CD4-positive, alpha-beta T cell treated with Interleukin-6 for 4 hours (primary cell): ENCODE measurements at regions not wholly inside any gene's neighbourhood (a gene's known extent, or its start where the extent isn't known, plus 50 kb on each side); places are given as distances from the start of the nearest gene placed in this dataset.
"Not testable (repeated sequence)": the region's sequence is repeated elsewhere in the genome, so short reads cannot be mapped to it uniquely, and the experiment has no call there.

Experiments used
- DNase-seq: peaks from one replicate; pipeline ENCODE4 v3.0.0-alpha.2; 2020; ENCODE audit warnings: mixed read lengths

DNA sequence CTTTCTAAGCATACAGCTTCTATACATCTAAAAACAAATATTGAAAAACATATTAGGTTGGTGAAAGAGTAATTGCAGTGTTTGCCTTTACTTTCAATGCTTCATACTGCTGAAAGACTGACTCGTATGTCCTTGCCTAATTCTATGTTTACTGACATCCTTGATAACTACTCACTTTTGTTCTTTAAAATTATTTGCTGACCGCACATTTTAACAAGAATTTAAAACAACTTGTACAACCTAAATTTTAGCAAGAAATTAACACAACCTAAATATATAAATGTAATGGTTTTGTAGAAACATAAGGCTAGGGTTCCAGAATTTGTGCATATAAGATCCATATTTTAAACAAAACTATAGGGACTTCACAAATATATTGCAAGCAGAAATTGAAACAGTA is 640.2 kb upstream of the MMS22L start:
- DNase-seq, result no peak

DNA sequence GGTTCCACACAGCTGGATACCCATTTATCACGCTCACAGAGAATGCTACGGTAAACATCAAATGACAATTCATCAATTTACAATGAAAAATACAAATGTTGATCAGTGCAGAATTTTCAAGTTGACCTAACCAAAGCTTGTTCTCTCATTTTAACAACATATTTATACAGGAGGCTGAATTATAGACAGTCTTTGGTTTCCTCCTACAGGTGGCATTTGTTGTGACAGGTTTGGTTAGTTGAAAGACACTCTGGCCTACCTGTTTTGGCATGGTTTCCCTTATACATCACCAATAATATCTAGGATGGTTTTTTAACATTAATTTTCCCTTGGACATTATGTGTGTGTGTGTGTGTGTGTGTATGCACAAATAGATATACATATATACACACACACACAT is 642.5 kb upstream of the MMS22L start:
- DNase-seq, result no peak

DNA sequence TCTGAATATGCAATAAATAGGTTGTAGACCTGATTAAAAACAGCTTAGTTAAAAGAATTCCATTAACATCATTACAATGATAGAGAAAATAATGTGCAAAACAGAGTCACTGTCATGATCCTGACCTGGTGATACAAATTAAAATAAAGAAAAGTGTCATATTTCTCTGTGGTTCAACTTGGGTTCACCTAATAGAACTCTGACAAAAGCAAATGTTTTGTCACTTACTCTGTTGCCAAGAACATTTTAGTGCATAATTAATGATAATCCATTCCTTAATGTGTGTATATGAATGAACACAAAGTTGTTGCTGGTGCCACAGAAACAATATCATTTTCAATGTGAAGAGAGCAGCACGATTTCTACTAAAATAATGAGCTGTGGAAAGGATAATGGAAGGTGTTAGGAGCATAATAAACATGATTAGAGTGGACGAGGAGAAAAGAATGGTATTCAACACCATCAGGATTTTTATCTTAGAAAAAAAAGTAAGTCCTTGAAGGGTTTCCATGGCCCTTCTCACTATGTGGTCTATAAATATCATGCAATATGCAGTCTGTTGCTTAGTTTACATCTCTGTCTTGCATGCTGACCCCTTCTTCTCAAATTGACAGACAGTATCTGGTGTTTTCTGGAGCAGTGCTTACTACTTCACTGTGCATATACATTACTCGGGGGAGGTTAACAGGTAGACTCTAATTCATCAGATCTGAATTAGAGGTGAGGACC is 656.6 kb upstream of the MMS22L start:
- no peak for DNase-seq

DNA sequence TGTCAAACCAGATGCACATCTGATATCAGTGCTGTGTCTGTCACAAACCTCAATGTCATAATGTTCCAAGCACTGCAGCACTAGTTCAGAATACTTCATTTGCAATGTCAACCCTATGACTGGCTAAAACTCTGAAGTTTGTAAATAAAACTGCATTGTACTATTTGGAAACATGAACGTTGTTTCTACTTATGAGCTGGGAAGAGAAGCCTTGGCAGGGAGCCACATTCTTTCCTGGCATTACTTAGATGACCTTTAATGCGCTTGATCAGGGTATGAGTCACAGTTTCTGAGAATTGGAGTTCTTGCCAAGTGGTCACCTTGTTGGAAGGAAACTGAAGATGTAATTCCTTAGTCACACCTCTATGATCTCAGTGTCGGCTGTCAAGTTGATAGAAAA is 664.8 kb upstream of the MMS22L start:
- DNase-seq, result no peak

DNA sequence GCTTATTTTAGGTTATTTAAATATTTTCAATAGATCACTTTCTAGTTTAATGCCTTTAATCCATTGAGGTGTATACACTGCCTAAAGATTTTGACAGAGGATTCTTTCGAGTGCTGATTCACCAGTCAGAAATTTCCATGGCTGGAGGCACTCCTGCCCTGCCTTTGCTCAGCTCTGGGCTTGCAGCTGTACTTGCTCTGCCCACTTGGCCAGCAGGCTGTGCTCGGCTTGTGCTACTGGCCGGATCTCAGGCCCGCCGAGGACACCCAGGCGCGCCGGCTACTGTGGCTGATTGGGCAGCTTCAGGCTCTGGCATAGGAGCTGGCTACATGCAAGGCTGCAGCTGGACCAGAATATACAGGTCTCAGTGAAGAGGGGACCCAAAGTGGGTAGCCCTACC is 675.1 kb upstream of the MMS22L start:
- no peak for DNase-seq

DNA sequence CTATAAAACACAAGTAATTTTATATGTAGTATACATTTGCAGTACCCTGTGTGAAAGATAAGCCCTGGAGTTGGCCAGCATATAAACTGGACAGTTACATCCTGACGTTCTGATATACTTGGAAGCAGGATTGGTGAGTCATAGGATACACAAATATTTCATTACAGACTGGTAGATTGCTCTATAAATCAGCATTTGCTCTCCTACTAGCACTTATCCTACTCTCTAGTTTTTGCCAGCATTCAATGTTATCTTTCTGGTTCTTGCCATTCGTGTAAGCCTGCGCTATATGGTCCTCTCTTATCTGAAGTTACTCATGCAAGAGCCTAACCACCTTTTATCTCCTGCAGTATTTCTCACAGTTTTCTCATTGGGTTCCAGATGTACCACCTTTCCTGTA is 680.2 kb upstream of the MMS22L start:
- no peak for DNase-seq

DNA sequence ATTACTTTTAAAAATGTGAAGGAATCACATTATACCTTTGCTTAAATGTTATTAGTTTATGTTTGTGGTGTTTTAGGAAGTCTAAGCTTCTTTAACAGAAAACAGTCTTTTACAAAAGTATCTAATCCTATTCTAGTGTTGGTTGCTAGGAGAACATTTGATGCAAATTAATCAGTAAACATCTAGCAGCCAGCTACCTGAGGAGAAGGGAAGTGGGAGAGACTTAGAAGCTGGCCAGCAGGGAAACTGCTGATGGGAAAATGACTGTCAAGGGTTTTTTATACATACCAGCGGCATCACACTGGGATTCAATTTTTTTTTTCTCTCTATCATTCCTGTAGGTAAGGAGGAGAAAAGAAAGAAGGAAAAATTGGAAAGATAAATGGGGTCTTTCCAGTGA is 686.0 kb upstream of the MMS22L start:
- no peak for DNase-seq

DNA sequence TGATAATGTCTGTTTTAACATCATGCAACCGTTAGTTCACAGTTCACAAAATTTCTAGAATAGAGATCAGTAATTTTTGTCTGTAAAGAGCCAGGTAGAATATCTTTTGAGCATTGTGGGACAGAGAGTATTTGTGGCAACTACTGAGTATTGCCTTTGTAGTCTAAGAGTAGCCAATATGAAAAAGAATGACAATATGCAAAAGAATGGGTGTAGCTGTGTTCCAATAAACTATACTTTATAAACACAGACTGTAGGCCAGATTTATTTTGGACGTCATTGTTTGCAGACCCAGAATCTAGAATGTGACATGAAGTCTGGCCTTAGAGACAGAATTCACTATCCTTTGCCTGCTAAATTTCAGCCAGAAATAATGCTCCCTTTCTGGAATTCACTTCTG is 694.1 kb upstream of the MMS22L start:
- no peak for DNase-seq

DNA sequence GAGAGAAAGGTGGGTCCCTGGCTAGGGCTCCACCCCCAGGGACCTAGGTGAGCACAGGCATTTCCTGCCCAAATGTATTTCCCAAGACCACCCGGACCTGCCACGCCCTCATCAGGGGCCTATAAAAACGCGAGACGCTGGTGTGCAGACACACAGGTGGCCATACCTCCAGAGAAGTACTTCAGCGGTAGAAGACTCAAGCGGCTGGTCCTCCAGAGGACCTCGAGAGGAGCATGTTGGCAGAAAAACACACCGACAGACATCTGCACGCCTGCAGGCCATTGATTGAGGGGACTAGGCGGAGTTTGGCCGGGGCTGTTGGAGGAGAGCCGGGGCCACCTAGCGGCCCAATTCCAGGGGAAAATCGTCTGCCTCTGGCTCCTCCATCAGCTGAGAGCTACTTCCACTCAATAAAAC is 695.8 kb upstream of the MMS22L start:
- no peak for DNase-seq

DNA sequence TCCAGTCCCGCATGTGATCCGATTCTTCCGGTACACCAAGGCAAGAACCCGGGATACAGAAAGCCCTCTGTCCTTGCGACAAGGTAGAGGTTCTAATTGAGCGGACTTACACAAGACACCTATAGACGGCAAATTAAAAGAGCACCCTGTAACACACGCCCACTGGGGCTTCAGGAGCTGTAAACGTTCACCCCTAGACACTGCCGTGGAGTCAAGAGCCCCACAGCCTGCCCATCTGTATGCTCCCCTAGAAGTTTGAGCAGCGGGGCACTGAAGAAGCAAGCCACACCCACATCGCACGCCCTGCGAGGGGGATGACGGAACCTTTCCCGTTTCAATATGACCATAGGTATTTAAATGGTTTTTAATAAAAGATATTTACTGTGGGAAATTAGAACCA is 696.3 kb upstream of the MMS22L start:
- DNase-seq, result not testable (repeated sequence)

DNA sequence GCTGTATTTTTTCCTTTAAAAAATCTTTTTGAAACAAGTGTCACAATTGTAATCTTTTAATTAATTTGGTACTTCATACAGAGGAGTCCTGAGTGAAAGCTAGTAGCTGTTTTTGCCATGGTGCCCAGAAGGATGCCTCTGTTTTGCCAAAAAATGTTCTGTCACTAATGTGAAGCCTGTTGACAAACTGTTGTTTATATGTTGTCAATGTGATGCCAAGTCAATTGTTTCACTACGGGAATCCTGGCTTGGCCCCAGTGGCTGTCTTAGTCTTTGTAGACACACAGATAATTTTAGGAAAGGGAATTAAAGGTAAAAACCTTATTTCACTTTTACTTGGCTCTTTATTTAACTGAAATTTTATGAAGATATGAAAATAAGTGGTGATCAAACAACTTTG is 706.4 kb upstream of the MMS22L start:
- no peak for DNase-seq

DNA sequence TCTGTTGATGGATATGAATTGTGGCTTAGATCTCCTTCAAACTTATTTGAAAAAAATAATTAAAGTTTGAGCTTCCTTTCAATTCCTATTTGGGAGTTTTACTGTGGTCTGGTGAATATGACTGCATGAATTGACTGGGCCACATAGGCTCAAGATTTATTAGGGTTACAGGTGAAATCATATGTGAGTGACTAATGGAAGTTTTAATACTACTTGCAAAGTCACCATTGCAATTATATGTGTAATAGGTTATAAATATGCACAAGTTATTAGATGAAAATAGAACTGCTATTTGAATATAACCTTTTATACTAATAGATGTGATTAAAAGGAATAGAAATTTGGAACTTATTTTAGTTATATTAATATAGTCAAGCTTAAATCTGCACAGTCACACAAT is 712.1 kb upstream of the MMS22L start:
- no peak for DNase-seq

DNA sequence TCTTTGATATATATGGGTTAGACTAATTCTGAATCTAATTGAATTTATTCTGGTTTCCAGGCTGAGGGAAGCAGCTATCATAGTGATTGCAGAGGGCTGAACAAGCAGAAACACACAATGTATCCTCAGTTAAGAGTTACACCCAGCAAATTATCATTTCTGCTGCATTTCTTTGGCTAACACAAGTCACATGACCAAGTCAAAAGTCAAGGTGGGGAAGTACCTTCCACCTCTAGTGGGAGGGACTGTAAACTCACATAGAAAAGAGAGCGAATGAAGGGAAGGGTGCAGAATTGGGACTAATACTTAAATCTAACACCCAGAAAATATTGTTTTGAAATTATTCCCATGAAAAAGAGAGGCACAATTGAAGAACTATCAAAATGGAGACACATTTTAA is 719.7 kb upstream of the MMS22L start:
- no peak for DNase-seq

DNA sequence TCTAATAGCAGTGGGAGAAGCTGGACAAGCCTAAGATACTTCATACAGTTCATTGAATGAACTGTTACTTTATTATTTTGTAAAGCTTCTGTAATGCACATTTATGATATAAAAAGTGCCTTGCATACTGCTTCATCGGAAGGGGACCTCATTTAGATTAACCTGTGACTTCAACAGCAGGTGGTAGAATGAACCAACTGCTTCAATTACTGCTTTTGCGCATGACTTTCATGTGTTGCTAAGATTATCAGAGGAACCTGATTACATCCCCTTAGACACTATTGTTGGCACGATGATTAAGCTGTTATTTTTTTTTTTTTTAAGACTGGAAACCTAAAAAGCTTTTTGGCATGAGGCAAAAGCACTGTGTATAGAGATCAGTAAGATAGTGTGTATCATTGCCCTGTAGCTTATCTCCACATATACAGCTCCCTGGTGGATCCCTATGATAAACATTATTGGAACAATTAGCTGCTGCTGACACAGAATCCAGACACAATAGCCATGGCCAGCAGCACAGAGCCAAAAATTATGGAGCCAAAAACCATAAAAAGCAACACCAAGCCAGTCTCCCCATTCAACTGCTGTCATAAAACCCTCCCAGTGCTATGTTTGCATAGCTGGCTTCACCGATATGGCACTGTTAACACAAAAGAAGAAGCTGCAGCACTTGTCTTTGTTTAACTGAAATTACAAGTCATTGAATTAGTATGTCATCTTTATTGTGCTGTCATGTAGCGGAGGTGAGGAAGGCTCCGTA is 731.6 kb upstream of the MMS22L start:
- no peak for DNase-seq

DNA sequence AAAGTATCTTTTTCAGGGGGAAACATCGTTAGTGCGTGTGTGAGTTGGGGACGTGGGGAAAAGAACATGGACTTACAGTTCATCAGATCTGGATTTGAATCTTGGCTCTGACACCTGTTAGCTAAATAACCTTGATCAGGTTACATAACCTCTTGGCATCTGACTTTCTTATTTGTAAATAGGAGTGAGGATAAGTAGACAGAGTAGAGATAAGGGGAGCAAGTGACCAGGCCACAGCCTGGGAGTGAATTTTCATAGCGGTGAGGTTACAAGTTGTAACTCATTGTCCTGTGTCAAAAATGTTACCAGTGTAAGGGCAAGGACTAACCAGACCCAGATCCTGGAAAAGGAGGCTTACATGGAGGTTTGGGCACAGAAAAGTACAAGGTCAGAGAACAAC is 733.5 kb upstream of the MMS22L start:
- no peak for DNase-seq

DNA sequence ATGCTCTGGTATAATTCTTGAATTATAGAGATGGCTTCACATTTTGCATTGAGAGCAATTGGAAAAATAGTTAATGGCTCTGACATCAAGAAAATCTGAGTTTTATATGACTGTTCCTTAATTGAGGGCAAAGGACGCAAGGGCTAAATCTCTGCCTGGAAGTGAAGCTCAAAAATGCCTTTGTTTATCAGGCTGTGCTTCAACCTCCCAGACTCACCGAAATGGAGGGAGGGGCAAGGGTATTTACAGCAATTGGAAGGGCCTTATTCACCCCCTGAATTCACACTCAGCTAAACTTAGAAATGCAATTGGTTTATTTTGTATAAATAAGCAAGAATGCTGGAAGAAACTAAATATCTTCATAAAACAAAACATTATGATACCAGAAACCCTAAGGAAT is 737.2 kb upstream of the MMS22L start:
- DNase-seq, result no peak

DNA sequence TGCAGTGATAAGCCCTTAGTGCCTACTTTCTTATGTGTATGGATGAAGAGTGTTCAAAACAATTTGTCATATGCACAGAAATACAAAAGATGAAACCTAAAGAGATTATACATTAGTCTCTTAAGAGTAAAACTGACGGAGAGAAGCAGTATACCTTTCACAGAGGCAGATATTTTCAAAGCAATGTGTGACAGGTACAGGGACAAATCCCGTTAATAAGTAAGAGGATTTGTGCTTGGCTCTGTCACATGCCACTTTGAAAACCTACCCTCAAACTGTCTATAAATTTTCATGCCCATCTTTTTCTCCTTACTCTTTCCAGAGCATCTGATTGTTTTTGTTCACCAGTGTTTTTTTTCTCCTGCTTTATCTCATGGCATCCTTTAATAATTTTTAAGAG is 741.3 kb upstream of the MMS22L start:
- no peak for DNase-seq

DNA sequence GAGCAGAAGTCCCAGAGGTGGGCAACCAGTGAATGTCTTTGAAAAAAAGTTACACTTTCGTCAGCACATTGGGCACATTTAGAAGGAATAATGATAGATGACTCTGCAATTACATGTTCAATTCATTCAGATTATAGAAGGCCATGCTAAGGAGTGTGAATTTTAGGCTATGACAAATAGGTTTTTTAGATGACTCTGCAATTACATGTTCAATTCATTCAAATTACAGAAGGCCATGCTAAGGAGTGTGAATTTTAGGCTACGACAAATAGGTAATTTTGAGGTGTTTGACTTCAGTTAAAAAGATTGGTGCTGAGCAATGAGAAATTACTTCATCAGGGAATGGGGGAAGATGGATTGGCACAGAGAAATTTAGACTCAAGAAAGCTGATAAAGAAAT is 744.9 kb upstream of the MMS22L start:
- no peak for DNase-seq

DNA sequence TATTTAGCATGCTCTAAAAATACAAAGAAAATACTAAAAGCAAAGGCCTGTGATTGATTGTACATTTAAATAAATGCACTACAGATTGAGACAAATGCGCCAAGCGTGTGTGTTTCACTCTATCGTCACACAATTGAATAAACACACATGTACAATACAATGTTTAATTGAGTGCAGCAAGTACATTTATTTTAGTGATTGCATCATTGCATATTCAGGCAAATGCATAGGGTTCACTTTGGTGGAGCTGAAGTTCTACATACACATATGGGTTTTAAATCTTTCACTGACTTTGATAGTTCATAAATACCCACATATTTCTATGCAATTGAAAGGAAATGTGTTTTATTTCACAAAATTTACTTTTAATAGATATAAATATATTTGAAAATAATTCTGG is 750.6 kb upstream of the MMS22L start:
- DNase-seq, result no peak

DNA sequence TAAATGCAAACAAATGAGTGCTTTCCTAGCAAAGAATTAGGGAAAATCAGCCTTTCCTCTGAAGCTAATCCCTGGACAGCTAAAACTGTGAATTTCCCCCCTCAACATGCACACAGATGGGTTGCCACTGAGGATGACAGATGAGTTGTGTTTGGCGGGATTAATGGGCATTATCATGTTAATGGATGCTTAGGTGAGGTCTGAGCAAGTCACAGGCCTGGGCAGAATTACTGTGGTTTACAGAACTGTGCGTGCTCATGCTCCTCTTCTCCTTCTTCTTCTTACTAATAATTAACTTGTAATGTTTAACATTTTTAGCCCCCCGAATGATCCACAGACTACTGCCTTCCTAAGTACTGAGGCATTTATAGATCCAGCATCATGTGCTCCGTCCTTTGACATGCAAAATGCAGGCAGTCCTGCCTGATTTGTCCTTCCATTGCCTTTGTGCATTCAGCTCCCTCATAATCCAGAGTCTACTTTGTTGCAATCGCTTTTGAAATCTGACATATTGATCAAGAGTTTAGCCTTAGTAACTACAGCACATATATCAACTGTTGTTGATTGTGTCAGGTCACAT is 753.4 kb upstream of the MMS22L start:
- no peak for DNase-seq

DNA sequence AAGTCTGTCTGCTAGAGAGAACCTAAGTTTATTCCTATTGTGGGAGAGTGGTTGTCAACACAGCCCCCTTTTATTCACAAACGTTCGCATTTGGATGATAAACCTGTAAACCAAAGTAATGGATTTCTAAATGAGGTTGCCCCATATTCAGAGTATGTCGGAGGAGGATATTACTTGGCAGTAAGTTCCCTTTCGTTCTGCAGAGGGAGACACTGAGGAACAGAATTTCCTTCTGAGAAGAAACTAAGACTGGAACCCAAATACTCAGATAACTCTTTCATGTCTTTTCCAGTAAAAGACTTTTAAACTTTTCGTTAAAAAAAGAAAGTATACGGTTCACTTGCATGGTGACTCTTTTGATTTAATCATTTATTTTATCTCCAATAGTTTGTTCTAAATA is 754.6 kb upstream of the MMS22L start:
- DNase-seq, result no peak

DNA sequence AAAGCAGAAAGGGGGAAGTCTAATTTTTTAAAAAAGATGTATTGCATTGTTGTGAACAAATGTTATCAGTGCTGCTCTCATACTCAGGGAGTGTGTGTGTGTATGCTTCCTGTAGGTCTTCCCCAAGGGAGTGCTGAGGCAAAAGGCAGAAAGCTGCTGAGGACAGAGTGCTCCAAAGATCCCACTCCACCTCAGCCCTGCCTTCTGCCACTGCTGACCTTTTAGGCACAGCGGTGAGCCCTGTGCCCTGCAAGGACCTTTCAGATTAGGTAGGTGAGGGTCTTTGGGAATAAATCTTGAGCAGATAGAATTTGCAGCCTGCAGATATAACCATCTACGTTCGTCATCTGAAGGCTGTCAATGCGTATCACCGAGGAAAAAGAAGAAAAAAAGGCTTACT is 756.4 kb upstream of the MMS22L start:
- DNase-seq, result no peak

DNA sequence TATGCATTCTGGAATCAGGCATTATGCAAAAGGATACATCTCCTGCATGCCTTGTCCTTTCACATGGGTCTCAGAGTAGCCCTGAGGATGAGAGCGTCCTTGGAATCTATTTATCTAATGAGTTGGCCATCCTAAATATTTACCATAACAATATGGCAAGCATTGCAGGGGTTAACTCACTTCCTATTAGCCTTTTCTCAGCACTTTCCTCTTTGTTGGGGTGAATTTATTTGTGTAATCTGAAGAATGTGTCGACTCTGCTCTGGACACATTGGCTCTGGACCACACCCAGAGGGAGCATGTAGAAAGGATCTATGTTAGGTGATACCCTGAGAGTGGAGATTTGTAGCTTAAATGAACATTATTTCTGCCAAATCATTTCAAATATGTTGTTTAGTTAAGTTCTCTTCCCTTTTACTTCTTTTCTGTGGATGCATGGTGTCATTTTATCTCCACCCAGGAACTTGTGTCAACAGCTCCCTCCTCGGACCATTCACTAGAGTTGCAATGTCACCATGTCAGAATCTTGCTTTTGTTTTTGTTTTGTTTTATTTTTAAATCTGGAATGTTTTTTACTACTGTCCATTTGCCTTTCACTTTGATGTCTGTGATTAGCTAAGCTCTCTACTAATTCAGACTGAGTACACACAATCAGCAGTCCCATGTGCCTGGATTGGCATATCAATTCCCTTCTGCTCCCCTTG is 757.0 kb upstream of the MMS22L start:
- DNase-seq, result no peak

DNA sequence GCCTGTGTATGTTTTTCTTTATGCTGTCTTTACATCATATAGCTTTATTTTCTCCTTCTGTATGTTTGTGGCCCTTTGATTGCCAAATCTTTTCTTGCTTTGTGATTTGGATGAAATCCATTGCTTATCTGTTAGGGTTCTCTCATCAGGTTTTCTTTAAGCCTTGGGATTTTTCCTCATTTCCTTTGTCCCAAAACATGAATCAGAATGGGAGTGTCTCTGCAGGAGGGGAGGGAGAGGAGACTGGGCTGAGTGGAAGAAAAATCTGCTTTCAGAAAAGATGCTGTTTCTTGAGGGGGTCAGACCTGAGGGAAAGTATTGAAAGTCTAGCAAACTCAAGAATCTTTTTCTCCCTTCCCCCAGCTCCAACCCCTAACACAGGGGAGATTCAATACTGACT is 758.0 kb upstream of the MMS22L start:
- no peak for DNase-seq
